ENCODE measurements at regions not wholly inside any gene's neighbourhood (a gene's known extent, or its start where the extent isn't known, plus 50 kb on each side); places are given as distances from the start of the nearest gene placed in this dataset.

DNA sequence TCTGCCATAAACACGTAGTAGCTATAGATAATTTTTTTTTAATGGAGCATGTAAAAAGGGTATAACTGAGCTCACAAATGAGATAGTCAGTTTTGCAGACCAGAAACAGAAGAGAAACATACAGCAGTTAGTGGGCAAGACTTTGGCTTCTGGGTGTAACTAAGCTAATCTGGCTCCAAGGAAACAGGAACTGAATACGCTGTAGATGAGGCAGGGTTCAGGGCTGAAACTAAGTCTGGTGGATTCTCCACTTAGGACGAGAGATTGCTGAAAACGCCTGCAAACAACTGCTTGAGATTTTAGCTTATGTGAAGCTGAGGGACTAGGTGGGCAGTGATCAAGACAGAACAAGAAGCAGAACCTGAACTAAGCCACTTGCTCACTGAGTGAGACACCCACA, 91.7 kb downstream of the SMIM20 start:
- TF ChIP-seq, protein P1, sequence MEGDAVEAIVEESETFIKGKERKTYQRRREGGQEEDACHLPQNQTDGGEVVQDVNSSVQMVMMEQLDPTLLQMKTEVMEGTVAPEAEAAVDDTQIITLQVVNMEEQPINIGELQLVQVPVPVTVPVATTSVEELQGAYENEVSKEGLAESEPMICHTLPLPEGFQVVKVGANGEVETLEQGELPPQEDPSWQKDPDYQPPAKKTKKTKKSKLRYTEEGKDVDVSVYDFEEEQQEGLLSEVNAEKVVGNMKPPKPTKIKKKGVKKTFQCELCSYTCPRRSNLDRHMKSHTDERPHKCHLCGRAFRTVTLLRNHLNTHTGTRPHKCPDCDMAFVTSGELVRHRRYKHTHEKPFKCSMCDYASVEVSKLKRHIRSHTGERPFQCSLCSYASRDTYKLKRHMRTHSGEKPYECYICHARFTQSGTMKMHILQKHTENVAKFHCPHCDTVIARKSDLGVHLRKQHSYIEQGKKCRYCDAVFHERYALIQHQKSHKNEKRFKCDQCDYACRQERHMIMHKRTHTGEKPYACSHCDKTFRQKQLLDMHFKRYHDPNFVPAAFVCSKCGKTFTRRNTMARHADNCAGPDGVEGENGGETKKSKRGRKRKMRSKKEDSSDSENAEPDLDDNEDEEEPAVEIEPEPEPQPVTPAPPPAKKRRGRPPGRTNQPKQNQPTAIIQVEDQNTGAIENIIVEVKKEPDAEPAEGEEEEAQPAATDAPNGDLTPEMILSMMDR (conservative IDR thresholded peaks at IDR 0.05): no peak
- no peak for TF ChIP-seq EZH2 (IDR thresholded peaks at IDR 0.05; ENCODE audit: low read depth)

Data from PC-9 (cell line).